Activated T-helper 1 cell treated with anti-CD3 and anti-CD28 coated beads, Interleukin-12 subunit alpha, Interleukin-12 subunit beta, Interleukin-2, Interleukin-4 antibody, amounts not matched to agents 30 ng/mL and 10 ng/mL and 1 ng/mL, durations not matched to agents 14 hours and 24 hours and 36 hours (primary cell): ENCODE measurements at regions not wholly inside any gene's neighbourhood (a gene's known extent, or its start where the extent isn't known, plus 50 kb on each side); places are given as distances from the start of the nearest gene placed in this dataset.
"Not testable (repeated sequence)": the region's sequence is repeated elsewhere in the genome, so short reads cannot be mapped to it uniquely, and the experiment has no call there.

Source experiments
- DNase-seq: peaks from one replicate; pipeline ENCODE4 v3.0.0; 2021; ENCODE audit warnings: low spot score
- H3K27ac Mint-ChIP-seq: one replicate; pipeline ENCODE4 v1.8.0; 2021; ENCODE audit warnings: mild to moderate bottlenecking, mixed read lengths
- H3K27me3 Mint-ChIP-seq: one replicate; pipeline ENCODE4 v1.8.0; 2022; ENCODE audit warnings: mild to moderate bottlenecking, moderate library complexity, mixed read lengths; ENCODE audit not compliant: insufficient read depth
- H3K36me3 Mint-ChIP-seq: one replicate; pipeline ENCODE4 v1.8.0; 2021; ENCODE audit warnings: low read depth, mixed read lengths
- H3K4me1 Mint-ChIP-seq: one replicate; pipeline ENCODE4 v1.8.0; 2021; ENCODE audit warnings: low read depth, mixed read lengths
- H3K4me3 Mint-ChIP-seq: one replicate; pipeline ENCODE4 v1.8.0; 2021; ENCODE audit warnings: mild to moderate bottlenecking, moderate library complexity, mixed read lengths
- H3K9me3 Mint-ChIP-seq: one replicate; pipeline ENCODE4 v1.8.0; 2021; ENCODE audit warnings: mixed read lengths
- intact Hi-C: fragments of 100-400 bp; cut with micrococcal nuclease; formaldehyde crosslinking; loops from one replicate; pipeline ENCODE4 v1.15.1; 2024

GRCh38 chr5:166788050-166788449 lies 1503.4 kb upstream of the WWC1 start:
- Mint-ChIP-seq H3K27me3 (no peaks in the 10 kb centered on the region), H3K4me3 (no peak overlapping the region), H3K4me1 (no peaks in the 10 kb centered on the region), H3K27ac (no peak overlapping the region), H3K9me3 (peaks cover 19% of the 10 kb centered on the region), H3K36me3 (no peaks in the 10 kb centered on the region)
- intact Hi-C loops: no loop called here
- no peak for DNase-seq

- H3K9me3 Mint-ChIP-seq: peaks cover 12% of the 10 kb centered on the region
- DNase-seq: no peak
These were observed 1495.7 kb upstream of the WWC1 start for GRCh38 chr5:166795756-166796155.

GRCh38 chr5:166803058-166803457 lies 1488.4 kb upstream of the WWC1 start:
- Mint-ChIP-seq H3K36me3 (no peaks in the 10 kb centered on the region), H3K4me1 (no peaks in the 10 kb centered on the region)

More at GRCh38 chr5:166795756-166796155, 1495.7 kb upstream of the WWC1 start:
- Mint-ChIP-seq H3K27ac (no peak overlapping the region), H3K4me1 (no peaks in the 10 kb centered on the region), H3K27me3 (no peaks in the 10 kb centered on the region), H3K36me3 (no peaks in the 10 kb centered on the region), H3K4me3 (no peak overlapping the region)
- intact Hi-C loops: no loop called here

GRCh38 chr5:166804223-166804622 lies 1487.2 kb upstream of the WWC1 start:
- intact Hi-C loops: not testable (repeated sequence)
- H3K9me3 Mint-ChIP-seq: peaks cover 37% of the 10 kb centered on the region

More at GRCh38 chr5:166803058-166803457, 1488.4 kb upstream of the WWC1 start:
- H3K27me3 Mint-ChIP-seq: no peaks in the 10 kb centered on the region
- intact Hi-C loops: no loop called here
- H3K9me3 Mint-ChIP-seq: peaks cover 34% of the 10 kb centered on the region
- no peak overlapping the region for H3K4me3 Mint-ChIP-seq
- no peak for DNase-seq
- H3K27ac Mint-ChIP-seq: no peak overlapping the region

GRCh38 chr5:166804693-166805092 lies 1486.8 kb upstream of the WWC1 start:
- peaks cover 36% of the 10 kb centered on the region for H3K9me3 Mint-ChIP-seq
- H3K36me3 Mint-ChIP-seq, H3K27ac Mint-ChIP-seq, DNase-seq, H3K27me3 Mint-ChIP-seq, H3K4me1 Mint-ChIP-seq, intact Hi-C loops, H3K4me3 Mint-ChIP-seq: not testable (repeated sequence)

More at GRCh38 chr5:166804223-166804622, 1487.2 kb upstream of the WWC1 start:
- H3K27me3 Mint-ChIP-seq, H3K36me3 Mint-ChIP-seq, DNase-seq, H3K4me3 Mint-ChIP-seq, H3K27ac Mint-ChIP-seq, H3K4me1 Mint-ChIP-seq: not testable (repeated sequence)

GRCh38 chr5:166810093-166810658 lies 1481.3 kb upstream of the WWC1 start:
- not testable (repeated sequence) for H3K27ac Mint-ChIP-seq

GRCh38 chr5:166810721-166811120 lies 1480.7 kb upstream of the WWC1 start:
- Mint-ChIP-seq H3K9me3 (peaks cover 25% of the 10 kb centered on the region), H3K4me1 (no peaks in the 10 kb centered on the region), H3K27me3 (no peaks in the 10 kb centered on the region), H3K4me3 (no peak overlapping the region), H3K27ac (no peak overlapping the region), H3K36me3 (no peaks in the 10 kb centered on the region)
- DNase-seq: no peak
- intact Hi-C loops: no loop called here

More at GRCh38 chr5:166810093-166810658, 1481.3 kb upstream of the WWC1 start:
- H3K27me3 Mint-ChIP-seq, DNase-seq, H3K36me3 Mint-ChIP-seq, H3K4me3 Mint-ChIP-seq, intact Hi-C loops, H3K4me1 Mint-ChIP-seq: not testable (repeated sequence)
- H3K9me3 Mint-ChIP-seq: peaks cover 31% of the 10 kb centered on the region

- no peak overlapping the region for H3K4me3 Mint-ChIP-seq
- intact Hi-C loops: no loop called here
- H3K27me3 Mint-ChIP-seq: no peaks in the 10 kb centered on the region
- peaks cover 17% of the 10 kb centered on the region for H3K9me3 Mint-ChIP-seq
- H3K27ac Mint-ChIP-seq: no peak overlapping the region
- DNase-seq: no peak
- H3K4me1 Mint-ChIP-seq: no peaks in the 10 kb centered on the region
- H3K36me3 Mint-ChIP-seq: no peaks in the 10 kb centered on the region
These were observed 1468.1 kb upstream of the WWC1 start for GRCh38 chr5:166823360-166823759.

- H3K4me3 Mint-ChIP-seq: no peak overlapping the region
- H3K27ac Mint-ChIP-seq: no peak overlapping the region
- intact Hi-C loops: no loop called here
- no peak for DNase-seq
- peaks cover 9% of the 10 kb centered on the region for H3K9me3 Mint-ChIP-seq
- no peaks in the 10 kb centered on the region for H3K4me1 Mint-ChIP-seq
- no peaks in the 10 kb centered on the region for H3K27me3 Mint-ChIP-seq
- no peaks in the 10 kb centered on the region for H3K36me3 Mint-ChIP-seq
These were observed 1457.2 kb upstream of the WWC1 start for GRCh38 chr5:166834246-166834645.

- no peak overlapping the region for H3K4me3 Mint-ChIP-seq
- H3K4me1 Mint-ChIP-seq: no peaks in the 10 kb centered on the region
- no peaks in the 10 kb centered on the region for H3K36me3 Mint-ChIP-seq
- no peaks in the 10 kb centered on the region for H3K27me3 Mint-ChIP-seq
- intact Hi-C loops: no loop called here
- H3K9me3 Mint-ChIP-seq: peaks cover 19% of the 10 kb centered on the region
- DNase-seq: no peak
- H3K27ac Mint-ChIP-seq: no peak overlapping the region
These were observed 1446.4 kb upstream of the WWC1 start for GRCh38 chr5:166845044-166845443.

- H3K9me3 Mint-ChIP-seq: peaks cover 15% of the 10 kb centered on the region
- no peak overlapping the region for H3K4me3 Mint-ChIP-seq
- H3K36me3 Mint-ChIP-seq: no peaks in the 10 kb centered on the region
- DNase-seq: no peak
- no peaks in the 10 kb centered on the region for H3K27me3 Mint-ChIP-seq
- intact Hi-C loops: no loop called here
- no peak overlapping the region for H3K27ac Mint-ChIP-seq
- H3K4me1 Mint-ChIP-seq: no peaks in the 10 kb centered on the region
These were observed 1434.7 kb upstream of the WWC1 start for GRCh38 chr5:166856791-166857190.

GRCh38 chr5:166860426-166860825 lies 1431.0 kb upstream of the WWC1 start:
- Mint-ChIP-seq H3K27ac (no peak overlapping the region), H3K4me1 (no peaks in the 10 kb centered on the region), H3K9me3 (peaks cover 21% of the 10 kb centered on the region), H3K4me3 (no peak overlapping the region), H3K36me3 (no peaks in the 10 kb centered on the region), H3K27me3 (no peaks in the 10 kb centered on the region)
- DNase-seq: no peak
- intact Hi-C loops: no loop called here

- H3K4me1 Mint-ChIP-seq: no peaks in the 10 kb centered on the region
- no peaks in the 10 kb centered on the region for H3K36me3 Mint-ChIP-seq
- intact Hi-C loops: no loop called here
- no peak for DNase-seq
- no peaks in the 10 kb centered on the region for H3K27me3 Mint-ChIP-seq
- no peak overlapping the region for H3K4me3 Mint-ChIP-seq
- H3K9me3 Mint-ChIP-seq: peaks cover 21% of the 10 kb centered on the region
- no peak overlapping the region for H3K27ac Mint-ChIP-seq
These were observed 1428.9 kb upstream of the WWC1 start for GRCh38 chr5:166862581-166862980.

GRCh38 chr5:166865206-166865605 lies 1426.2 kb upstream of the WWC1 start:
- Mint-ChIP-seq H3K4me3 (no peak overlapping the region), H3K4me1 (no peaks in the 10 kb centered on the region)
- DNase-seq: no peak

More at GRCh38 chr5:166865206-166865605, 1426.2 kb upstream of the WWC1 start:
- Mint-ChIP-seq H3K9me3 (peaks cover 16% of the 10 kb centered on the region), H3K27me3 (no peaks in the 10 kb centered on the region), H3K36me3 (no peaks in the 10 kb centered on the region), H3K27ac (no peak overlapping the region)
- intact Hi-C loops: no loop called here
